ENCODE measurements at regions not wholly inside any gene's neighbourhood (a gene's known extent, or its start where the extent isn't known, plus 50 kb on each side); places are given as distances from the start of the nearest gene placed in this dataset.

DNA sequence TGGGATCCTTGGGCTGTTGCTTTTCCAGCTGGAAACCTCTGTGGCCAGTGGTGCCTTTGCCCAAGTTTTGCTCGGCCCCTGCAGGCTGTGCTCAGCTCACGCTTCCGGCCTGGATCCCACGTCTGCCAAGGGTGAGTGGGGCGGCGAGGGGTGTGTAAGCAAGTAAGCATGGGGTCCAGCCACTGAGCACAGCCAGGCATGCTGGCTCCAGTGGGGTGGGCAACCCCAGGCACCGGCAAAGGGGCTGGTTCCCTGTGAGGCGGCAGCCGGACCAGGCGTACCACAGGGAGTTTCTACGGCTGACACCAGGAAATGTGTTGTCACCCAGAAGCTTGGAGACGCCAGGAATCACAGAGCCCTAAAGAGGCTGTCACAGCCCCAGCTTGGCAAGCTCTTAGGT is 393.4 kb upstream of the CCDC196 start:
- DNase-seq (ENCODE audit: low read depth in 4 of 4, low spot score in 3 of 4), result no peak

DNA sequence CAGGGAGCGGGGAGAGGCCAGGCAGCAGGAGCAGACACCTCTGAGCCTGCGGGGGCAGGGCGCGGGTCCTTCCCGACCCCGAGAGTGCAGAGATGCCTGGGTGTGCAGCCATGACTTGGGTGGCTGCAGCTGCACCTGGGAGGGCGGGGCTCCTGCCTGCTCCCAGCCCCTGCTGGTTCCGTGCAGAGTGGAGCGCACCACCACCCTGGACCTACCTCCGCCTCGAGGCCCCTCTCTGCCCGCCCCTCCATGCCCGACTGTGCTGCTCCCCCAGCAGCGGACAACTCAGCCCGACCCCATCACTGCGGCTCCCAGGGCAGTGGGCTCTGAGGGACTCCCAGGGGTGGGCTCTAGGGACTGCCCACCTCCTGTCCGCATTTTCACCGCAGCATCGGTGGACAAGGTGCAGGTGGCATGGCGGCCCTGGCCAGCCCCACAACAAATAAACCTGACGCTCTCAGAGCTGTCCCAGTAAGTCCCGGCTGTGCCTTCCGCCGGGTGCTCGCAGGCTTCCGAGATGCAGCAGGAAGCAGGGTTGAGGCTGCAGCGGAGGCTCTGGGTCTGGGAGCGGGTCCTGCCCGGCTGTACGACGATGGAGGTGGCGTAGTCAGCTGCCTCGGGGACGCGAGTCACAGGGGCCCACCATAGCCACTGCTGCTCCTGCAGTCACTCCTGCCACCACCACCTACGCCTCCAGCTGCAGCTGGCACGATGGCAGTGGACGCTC is 392.0 kb upstream of the CCDC196 start:
- no peak for DNase-seq (ENCODE audit: low read depth in 4 of 4, low spot score in 3 of 4)

DNA sequence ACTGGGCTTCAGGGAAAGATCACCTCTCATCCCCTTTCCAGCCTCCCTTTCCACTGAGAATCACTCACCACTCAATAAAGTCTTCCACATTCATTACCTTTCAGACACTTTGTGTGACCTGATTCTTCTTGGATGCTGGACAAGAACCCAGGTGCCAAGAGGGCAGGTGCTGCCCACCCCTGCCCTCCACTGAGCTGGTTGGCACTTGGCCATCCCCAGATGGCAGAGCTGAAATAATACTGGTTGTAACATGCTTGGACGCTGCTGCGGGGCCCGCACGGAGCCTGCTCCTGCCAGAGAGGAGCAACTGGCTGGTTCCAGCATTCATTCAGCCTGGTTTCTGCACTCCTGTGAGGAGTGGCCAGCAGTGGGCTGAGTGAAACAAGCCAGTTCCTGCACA is 386.7 kb upstream of the CCDC196 start:
- DNase-seq (ENCODE audit: low read depth in 4 of 4, low spot score in 3 of 4), result no peak

DNA sequence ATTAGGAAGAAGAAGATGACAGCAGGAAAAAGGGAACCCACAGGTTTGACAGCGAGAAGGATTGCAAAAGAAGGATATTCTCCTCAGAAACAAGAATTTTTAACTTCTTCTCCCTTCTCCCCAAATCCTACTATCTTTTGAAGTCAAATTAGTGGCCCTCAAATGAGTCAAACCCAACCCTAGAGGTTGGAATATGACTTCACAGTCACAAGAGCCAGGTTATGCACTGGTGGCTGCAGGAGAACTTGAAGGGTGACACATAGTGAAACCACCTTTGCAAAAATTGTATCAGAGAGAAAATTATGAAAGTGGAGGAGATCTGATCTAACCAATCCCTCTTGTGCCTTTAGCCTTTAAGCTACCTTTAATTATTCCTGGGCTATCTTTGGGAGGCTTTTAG is 386.2 kb upstream of the CCDC196 start:
- DNase-seq (ENCODE audit: low read depth in 4 of 4, low spot score in 3 of 4), result no peak

DNA sequence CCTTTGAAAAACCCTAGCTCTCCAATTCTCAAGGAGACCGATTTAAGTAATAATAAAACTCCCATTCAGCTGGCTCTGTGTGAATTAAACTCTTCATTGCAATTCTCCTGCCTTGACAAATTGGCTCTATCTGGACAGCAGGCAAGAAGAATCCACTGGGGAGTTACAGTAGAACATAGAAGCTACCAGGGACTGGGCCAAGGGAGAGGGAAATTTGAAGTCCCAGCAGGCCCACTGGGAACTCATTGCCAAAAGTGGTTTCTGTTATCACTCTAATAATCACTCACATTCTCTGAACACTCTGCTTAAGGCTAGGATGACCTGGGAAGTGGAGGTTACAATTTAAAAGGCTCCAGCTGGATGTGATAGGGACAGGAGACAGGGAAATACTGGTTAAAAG is 384.5 kb upstream of the CCDC196 start:
- DNase-seq (ENCODE audit: low read depth in 4 of 4, low spot score in 3 of 4), result no peak

DNA sequence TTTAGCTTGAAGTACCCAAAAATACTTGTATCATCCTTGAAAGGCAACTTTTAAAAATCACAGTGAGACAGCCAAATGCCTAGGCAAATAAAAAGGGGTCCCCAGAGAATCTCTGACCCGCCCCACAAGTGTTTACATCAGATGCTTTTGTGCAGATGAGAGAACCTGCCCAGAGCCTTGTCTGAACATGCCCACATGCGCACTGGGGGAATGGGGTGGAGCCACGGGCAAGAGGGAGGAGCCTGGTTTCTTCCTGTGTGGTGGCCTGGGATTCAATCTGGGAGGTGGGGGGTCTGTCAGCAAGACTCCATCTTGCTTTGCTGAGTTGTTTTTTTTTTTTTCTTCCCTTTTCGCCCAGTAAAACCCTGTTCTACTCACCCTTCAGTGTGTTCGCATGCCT is 381.7 kb upstream of the CCDC196 start:
- no peak for DNase-seq (ENCODE audit: low read depth in 4 of 4, low spot score in 3 of 4)

DNA sequence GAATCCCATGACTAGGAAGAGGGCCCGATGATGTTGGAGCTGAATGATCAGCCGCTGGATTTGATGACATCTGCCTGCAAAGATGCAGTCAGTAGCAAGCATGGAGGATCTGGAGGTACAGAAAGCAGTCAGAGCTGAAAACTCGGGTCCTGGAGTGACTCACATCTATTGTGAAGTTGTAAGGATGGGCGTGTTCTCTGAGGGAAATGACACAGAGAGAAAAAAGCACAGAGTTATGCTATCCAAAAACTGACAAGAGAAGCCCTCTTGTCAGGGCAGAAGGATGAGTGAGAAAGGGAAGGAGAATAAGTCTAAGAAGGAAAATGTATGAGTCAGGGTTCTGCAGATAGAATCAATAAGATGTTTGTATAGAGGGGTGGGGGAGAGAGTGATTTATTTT is 380.4 kb upstream of the CCDC196 start:
- no peak for DNase-seq (ENCODE audit: low read depth in 4 of 4, low spot score in 3 of 4)

DNA sequence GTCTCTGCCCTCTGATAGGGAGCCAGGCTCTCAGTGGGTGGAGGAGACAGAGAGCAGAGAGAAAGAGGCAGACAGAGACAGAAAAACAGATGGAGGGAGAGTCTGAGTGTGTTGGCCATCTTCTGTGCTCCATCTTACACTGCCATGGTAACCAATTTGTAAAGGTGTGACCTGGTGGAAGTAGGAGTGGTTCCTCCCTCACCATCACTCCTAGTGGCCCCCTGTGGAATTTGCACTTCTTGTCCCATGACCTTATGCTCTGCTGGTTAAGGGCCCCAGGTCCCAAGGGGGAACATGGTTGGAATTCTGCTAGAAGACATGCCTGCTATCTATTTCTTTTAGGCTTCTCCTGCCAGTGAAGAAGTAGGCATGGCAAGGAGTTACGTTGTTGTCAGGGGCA is 376.7 kb upstream of the CCDC196 start:
- no peak for DNase-seq (ENCODE audit: low read depth in 4 of 4, low spot score in 3 of 4)

DNA sequence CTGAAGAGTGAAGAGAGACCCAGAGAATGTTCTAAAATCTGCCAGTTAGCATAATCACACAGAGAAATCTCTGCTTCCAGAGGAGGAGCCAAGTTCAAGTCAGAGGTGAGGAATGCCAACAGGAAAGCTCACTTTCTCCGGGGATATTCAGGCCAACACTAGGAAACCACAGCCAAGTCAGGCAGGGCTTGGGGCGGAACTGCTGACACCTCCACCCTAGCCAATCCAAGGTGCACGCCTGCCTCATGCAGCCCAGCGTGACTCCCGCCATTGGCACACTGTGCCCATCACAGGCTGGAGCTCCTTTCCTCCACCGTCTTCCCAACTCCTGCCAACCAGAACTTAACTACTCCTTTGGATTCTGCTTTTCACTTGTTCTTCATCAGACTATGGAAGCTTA is 374.3 kb upstream of the CCDC196 start:
- no peak for DNase-seq (ENCODE audit: low read depth in 4 of 4, low spot score in 3 of 4)

DNA sequence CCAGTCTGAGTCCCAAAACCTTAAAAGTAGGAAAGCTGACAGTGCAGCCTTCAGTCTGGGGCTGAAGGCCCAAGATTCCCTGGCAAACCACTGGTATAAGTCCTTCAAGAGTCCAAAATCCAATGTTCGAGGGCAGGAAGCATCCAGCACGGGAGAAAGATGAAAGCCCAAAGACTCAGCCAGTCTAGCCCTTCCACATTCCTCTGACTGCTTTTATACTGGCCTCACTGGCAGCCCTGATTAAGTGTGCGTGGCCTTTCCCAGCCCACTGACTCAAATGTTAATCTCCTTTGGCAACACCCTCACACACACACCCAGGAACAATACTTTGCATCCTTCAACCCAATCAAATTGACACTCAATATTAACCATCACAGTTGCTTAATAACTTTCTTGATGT is 372.1 kb upstream of the CCDC196 start:
- DNase-seq (ENCODE audit: low read depth in 4 of 4, low spot score in 3 of 4), result no peak

DNA sequence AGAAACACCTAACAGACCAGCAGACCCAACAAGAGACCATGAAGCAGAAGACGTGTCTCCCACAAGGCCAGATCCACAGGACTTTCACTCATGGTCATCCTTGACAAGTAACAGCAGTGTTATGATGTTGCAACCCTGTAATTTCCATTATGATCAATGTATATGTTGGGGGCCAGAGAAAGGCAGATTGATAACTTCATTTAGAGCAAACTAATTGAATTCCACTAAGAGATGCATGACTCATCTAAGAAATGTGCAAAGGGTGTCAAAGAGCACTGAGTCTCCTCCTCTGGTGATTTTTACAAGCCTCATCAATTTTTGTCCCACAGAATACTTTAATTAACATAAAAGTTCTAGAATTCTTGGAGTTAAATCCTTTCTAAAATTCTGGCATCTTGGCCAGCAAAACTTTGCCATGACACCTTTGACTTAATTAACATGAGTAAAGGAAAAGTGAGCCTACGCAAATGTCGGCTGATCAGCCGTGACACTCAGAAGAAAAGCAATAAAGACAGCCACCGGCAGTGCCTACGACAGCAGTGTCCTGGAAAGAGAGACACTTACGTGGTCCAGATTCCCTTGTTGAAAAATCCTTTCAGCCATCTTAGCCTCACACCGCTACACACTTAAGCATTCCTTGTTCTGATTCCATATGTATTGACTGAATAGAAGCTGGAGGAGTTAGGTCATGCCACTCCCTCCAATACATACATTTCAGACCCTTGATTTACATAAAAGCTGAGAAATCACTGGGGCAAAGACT is 370.2 kb upstream of the CCDC196 start:
- no peak for DNase-seq (ENCODE audit: low read depth in 4 of 4, low spot score in 3 of 4)

DNA sequence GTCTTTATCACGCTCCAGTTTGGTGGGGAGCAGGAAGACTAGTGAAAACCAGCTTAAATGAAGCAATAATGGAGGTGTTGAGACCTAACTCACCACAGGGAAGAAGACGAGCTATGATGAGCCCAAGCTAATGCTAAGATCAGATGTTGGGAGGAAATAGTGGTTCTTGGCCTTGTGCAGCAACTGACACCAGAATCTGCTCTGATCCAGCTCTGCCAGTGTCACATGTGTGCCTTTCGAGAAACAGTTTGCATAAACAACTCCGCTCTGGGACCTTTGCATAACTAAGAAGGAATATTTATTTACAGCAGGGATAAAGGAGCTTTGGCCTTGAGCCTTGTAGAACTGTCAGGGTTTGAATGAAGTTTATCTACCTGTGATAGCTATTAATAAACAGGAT is 369.4 kb upstream of the CCDC196 start:
- DNase-seq (ENCODE audit: low read depth in 4 of 4, low spot score in 3 of 4), result no peak

DNA sequence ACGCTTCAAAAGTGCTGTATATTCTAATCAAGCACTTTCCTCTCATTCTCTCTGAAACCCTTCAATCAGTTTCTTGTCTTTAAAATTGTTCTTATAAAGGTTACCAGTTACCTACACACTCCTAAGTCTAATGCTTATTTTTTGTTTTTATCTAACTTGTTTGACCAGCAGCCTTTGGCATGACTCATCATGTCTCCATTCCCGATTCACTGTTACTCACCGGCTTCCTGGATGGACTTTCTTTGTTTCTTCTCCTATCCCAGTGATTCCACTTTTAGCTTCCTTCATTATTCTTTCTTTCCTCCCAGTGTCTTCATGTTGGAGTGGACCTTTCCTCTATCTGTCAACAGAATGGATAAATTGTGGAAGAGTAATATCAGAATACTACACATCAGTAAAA is 368.6 kb upstream of the CCDC196 start:
- DNase-seq (ENCODE audit: low read depth in 4 of 4, low spot score in 3 of 4), result no peak

DNA sequence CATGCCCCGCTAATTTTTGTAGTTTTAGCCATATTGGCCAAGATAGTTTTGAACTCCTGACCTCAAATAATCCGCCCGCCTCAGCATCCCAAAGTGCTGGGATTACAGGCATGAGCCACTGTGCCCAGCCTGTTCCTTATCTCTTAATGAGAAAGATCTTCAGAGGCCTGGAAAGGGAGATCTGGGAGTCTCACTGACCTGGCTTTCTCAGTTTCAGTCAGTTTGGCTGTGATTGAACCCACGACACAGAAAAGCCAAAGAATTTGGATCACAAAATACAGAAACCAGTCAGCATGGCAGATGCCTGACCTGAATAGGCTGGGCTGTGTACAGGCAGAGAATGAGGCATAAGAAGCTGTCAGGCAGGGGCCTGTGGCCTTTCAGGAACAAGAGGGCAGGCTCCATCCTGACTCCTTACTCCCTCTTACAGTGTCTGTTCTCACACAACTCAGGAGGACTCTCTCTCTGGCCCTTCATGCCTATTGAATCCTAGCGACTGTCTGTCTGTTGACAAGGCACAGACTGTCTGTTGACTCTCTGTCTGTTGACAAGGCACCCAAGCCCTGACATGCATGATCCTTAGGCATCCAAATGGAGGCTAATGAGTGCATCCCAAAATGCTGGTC is 366.5 kb upstream of the CCDC196 start:
- DNase-seq (ENCODE audit: low read depth in 4 of 4, low spot score in 3 of 4), result no peak

DNA sequence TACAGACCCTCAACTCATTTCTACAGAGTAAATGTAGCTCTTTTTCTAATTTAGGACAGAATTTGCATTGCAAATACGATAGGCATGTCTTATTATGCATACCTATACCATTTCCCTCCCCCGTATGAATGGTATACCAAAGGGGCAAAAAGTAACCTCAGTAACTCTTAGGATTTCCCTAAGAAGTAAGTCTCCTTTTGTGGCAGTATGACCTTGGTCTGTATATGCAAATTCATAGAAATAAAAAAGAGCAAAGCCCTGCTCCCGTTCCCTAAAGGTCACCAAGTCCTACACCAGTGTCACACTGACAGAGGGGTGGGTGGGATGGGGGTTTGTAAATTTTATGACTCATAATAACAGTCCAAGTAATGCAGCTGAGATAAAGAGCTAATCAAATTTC is 365.8 kb upstream of the CCDC196 start:
- no peak for DNase-seq (ENCODE audit: low read depth in 4 of 4, low spot score in 3 of 4)

DNA sequence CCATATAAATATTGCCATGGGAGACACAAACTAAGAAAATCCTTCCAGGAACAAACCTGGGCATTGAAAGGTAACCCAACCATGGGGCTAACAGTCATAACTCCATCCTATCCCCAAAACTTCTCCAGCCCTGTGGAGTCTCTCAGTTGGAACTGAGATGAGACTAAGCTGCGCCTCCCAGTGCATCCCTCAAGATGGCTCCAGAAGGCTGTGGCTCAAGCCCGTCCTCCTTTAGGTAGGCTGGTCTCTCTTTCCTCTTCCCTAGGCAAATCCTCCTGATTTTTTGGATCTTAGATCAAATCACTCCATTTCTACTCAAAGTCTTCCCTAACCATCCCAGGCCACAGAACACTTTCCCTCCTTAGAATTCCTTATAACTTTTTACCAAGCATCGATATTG is 364.3 kb upstream of the CCDC196 start:
- DNase-seq (ENCODE audit: low read depth in 4 of 4, low spot score in 3 of 4), result no peak

DNA sequence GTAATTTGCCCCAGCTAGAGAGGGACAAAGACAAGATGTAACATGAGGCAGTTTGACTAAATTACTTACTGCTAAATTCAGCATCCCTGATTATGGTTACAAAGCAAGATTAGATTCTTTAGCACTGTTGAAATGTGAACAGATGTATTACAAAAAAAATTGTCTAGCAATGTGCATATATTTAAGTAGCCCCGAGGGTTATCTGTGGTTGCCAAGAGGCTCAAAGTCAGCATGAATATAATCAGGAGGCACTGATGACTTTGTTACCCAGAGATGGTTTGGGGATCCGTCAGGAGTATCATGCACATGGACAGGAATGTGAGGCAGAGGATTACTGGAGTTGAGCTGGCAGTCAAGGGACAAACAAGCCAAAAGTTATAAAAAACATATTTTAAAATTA is 356.9 kb upstream of the CCDC196 start:
- no peak for DNase-seq (ENCODE audit: low read depth in 4 of 4, low spot score in 3 of 4)

DNA sequence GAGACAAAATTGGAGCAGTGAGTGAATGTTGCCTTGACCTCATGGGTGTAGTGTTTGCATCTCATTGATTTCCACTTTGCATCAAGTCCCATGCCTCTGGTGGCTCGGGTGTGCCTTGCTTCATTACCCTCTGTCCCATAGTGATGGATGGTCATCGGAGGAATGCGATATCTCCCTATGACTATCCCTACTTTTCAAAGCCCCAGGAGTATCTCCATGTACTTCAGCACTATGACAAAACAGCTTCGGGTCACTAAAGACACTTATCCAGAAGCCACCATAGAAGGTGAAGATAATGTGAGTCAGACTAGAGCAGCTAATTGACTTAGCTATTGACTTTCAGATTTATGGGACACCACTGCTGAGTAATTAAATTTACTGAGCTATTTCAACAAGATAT is 355.1 kb upstream of the CCDC196 start:
- no peak for DNase-seq (ENCODE audit: low read depth in 4 of 4, low spot score in 3 of 4)

DNA sequence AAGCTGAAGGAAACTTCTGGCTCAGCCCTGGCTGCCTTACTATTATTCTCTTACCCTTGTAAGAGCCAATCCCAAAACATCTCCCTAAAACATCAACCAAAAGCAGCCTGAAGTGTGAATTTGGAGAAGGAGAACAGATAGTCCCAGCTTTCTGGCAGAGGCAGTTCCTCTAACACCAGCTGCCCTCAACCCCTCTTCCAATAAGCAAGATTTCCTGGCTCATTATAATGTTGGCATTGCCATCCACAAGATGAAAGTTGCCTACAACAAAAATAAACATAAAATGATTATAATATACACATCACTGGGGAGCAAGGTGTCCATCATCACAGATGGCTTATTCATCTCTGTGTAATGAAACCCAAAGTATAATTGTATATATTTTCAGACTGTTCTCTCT is 352.5 kb upstream of the CCDC196 start:
- no peak for DNase-seq (ENCODE audit: low read depth in 4 of 4, low spot score in 3 of 4)

DNA sequence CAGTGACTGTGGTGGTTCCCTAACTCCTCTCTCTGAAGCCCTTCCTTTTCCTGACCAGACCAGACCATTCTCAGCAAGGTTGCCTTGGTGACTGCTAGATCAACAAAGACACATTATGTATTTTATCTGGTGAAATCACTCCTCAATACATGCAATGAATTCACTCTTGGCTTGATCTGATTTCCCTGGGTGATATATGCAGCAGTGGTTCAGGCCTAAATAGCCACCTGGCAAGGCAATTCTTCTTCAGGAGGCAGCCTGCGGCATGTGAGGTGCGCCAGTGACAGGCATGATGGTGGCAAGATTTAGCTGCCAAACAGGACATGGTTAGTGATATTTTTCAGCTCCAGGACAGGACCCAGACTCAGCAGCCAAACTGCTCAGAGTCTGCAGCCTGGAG is 350.3 kb upstream of the CCDC196 start:
- DNase-seq (ENCODE audit: low read depth in 4 of 4, low spot score in 3 of 4), result no peak

DNA sequence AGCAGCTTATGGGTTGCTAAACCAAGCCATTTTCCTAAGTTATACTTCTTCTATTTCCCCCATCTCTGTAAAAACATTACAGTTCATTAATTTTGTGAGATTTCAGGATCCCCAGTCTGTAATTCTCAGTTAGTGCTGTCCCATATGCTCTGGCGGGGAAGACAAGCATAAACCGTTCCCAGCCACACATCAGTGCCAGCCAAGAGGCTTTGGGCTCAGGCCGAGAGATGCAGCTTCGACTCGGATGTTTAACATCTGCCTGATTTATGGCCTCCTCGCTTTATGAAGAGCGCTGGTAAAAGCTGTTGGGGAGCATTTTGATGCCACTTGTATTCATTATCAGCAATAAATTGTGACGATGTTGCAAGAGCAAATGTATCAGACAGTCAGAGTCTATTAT is 349.1 kb upstream of the CCDC196 start:
- no peak for DNase-seq (ENCODE audit: low read depth in 4 of 4, low spot score in 3 of 4)

DNA sequence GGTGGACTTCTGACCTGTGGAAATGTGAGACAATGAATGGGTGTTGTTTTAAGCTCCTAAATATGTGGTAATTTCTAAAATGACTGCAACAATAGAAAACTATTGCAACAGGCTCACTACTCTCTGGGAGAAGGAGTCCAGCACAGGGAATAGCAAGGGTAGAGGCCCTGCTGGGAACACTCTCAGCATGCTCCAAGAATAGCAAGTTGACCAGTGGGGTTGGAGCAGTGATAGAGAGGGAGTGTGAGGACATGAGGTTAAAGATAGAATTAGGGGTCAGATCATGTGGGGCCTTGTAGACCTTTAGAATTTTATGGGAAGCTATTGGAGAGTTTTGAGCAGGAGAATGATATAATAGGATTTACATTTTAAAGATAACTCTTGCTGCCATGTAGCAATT is 346.7 kb upstream of the CCDC196 start:
- DNase-seq (ENCODE audit: low read depth in 4 of 4, low spot score in 3 of 4), result no peak

Measured in left renal pelvis (tissue), 4 donors.